ENCODE measurements at regions not wholly inside any gene's neighbourhood (a gene's known extent, or its start where the extent isn't known, plus 50 kb on each side); places are given as distances from the start of the nearest gene placed in this dataset.

GRCh38 chr9:73536403-73536802 lies 384.7 kb downstream of the ANXA1 start:
- TF ChIP-seq CTCF (IDR thresholded peaks at IDR 0.05): no peak
- no peaks in the 10 kb centered on the region for H3K27me3 ChIP-seq (ENCODE audit: low read depth)
- no peak overlapping the region for H3K4me3 ChIP-seq
- ATAC-seq (no peak), DNase-seq (no peak)
- H3K9me3 ChIP-seq: no peaks in the 10 kb centered on the region
- no peak overlapping the region for H3K27ac ChIP-seq
- H3K4me1 ChIP-seq: no peaks in the 10 kb centered on the region
- H3K36me3 ChIP-seq: no peaks in the 10 kb centered on the region
- intact Hi-C loops (cut with DNase I): no loop called here

- intact Hi-C loops (cut with DNase I): no loop called here
- H3K36me3 ChIP-seq: no peaks in the 10 kb centered on the region
- no peak for TF ChIP-seq CTCF (IDR thresholded peaks at IDR 0.05)
- no peaks in the 10 kb centered on the region for H3K27me3 ChIP-seq (ENCODE audit: low read depth)
- H3K27ac ChIP-seq: no peak overlapping the region
- no peaks in the 10 kb centered on the region for H3K9me3 ChIP-seq
- H3K4me3 ChIP-seq: no peak overlapping the region
- DNase-seq (no peak), ATAC-seq (no peak)
- H3K4me1 ChIP-seq: no peaks in the 10 kb centered on the region
Measured at GRCh38 chr9:73537561-73537960, 385.9 kb downstream of the ANXA1 start.

- H3K36me3 ChIP-seq: no peaks in the 10 kb centered on the region
- intact Hi-C loops (cut with DNase I): no loop called here
- H3K9me3 ChIP-seq: no peaks in the 10 kb centered on the region
- DNase-seq: no peak
- no peak overlapping the region for H3K27ac ChIP-seq
- H3K27me3 ChIP-seq (ENCODE audit: low read depth): no peaks in the 10 kb centered on the region
- no peak for ATAC-seq
- TF ChIP-seq CTCF (IDR thresholded peaks at IDR 0.05): no peak
- H3K4me3 ChIP-seq: no peak overlapping the region
- no peaks in the 10 kb centered on the region for H3K4me1 ChIP-seq
Measured at GRCh38 chr9:73539881-73540390, 388.3 kb downstream of the ANXA1 start.

GRCh38 chr9:73541923-73542322 lies 390.3 kb downstream of the ANXA1 start:
- ATAC-seq (no peak), DNase-seq (no peak)
- no peaks in the 10 kb centered on the region for H3K9me3 ChIP-seq
- H3K36me3 ChIP-seq: no peaks in the 10 kb centered on the region
- H3K4me3 ChIP-seq: no peak overlapping the region
- H3K27me3 ChIP-seq (ENCODE audit: low read depth): no peaks in the 10 kb centered on the region
- no peak overlapping the region for H3K27ac ChIP-seq
- no peaks in the 10 kb centered on the region for H3K4me1 ChIP-seq
- TF ChIP-seq CTCF (IDR thresholded peaks at IDR 0.05): no peak
- intact Hi-C loops (cut with DNase I): no loop called here

GRCh38 chr9:73543727-73544126 lies 392.1 kb downstream of the ANXA1 start:
- H3K36me3 ChIP-seq: no peaks in the 10 kb centered on the region
- no peak overlapping the region for H3K4me3 ChIP-seq
- DNase-seq (no peak), ATAC-seq (no peak)
- intact Hi-C loops (cut with DNase I): no loop called here
- no peak for TF ChIP-seq CTCF (IDR thresholded peaks at IDR 0.05)
- no peak overlapping the region for H3K27ac ChIP-seq
- H3K27me3 ChIP-seq (ENCODE audit: low read depth): no peaks in the 10 kb centered on the region
- H3K9me3 ChIP-seq: no peaks in the 10 kb centered on the region
- H3K4me1 ChIP-seq: no peaks in the 10 kb centered on the region

GRCh38 chr9:73548201-73548600 lies 396.5 kb downstream of the ANXA1 start:
- Histone ChIP-seq H3K27me3 (ENCODE audit: low read depth) (no peaks in the 10 kb centered on the region), H3K4me3 (no peak overlapping the region), H3K27ac (no peak overlapping the region), H3K4me1 (no peaks in the 10 kb centered on the region), H3K36me3 (no peaks in the 10 kb centered on the region), H3K9me3 (no peaks in the 10 kb centered on the region)
- intact Hi-C loops (cut with DNase I): no loop called here
- ATAC-seq (no peak), DNase-seq (no peak)
- no peak for TF ChIP-seq CTCF (IDR thresholded peaks at IDR 0.05)

Data from lower lobe of right lung (tissue), 2 donors.